GM19455 (cell line): ENCODE measurements at regions not wholly inside any gene's neighbourhood (a gene's known extent, or its start where the extent isn't known, plus 50 kb on each side); places are given as distances from the start of the nearest gene placed in this dataset.
"Not testable (repeated sequence)": the region's sequence is repeated elsewhere in the genome, so short reads cannot be mapped to it uniquely, and the experiment has no call there.

Experiments
- ATAC-seq: cut with Tn5 transposase; IDR thresholded peaks from one replicate; pipeline ENCODE4 v1.9.1; 2021; ENCODE audit not compliant: unreplicated experiment

DNA sequence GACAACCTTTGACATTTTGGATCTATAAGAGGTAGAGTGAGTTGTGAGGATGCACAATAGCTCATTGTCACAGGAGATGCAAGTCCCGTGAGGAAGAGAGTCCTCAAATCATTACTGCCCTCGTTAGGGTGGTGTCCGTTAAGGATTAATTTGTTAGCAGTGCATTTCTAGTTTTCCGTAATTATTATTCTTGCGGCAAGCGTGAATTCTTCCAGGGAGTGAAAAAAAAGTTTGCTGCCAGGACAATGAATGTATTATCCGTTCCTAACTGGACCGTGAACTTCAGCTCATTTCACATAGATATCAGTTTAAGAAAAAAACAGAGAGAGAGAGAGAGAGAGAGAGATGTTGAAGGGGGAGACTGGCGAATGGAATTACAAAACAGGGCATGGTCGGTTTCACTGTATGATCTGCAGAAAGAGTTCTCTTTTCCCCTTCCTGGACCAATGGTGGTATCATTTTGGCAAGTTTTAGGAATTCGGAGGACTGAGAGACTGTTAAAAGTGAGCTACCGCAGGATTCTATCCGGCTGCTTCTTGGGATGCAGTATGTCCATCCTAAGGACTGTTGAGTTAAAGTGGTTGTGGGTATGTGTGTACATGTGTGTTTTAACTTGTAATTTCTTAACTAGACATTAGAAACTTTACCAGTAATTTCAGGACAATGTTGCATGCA, 216.0 kb upstream of the NFIA start:
- no peak for ATAC-seq

DNA sequence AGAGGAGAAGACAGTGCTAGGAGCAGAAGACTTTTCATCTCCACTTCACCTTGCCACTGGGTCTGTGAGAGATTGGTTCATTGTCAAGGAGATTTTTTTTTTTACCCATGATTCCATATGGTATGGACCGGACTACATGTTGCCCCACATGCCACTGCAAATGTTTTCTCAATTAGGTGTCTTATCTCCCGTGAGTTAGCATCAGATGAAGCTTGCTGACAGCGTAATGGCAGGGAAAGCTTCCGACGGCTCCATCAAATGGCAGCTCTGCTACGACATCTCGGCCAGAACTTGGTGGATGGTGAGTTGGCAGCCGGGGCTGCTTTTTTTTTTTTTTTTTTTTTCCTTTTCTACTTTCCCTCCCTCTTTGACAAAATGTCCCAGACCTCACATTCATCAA, 217.2 kb upstream of the NFIA start:
- ATAC-seq: no peak

- no peak for ATAC-seq
Measured at GRCh38 chr1:60864722-60865121, 217.6 kb upstream of the NFIA start.

DNA sequence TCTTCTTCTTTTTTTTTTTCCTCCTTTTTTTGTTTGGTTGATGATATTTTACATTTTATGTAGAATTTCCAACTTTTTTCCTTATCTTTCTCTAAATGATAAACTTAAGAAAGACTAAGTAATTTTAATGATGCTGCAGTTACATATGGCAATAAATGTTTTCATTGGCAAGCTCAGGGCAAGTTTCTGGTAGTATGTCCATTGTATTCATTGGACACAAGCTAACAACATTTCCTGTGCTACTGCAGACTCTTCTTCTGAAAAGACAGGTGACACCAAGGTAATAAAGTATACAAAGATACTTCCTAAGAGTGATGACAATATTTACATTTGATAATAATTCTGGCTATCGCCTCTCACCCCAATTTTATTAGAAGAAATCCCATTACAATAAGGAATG, 219.2 kb upstream of the NFIA start:
- ATAC-seq: no peak

DNA sequence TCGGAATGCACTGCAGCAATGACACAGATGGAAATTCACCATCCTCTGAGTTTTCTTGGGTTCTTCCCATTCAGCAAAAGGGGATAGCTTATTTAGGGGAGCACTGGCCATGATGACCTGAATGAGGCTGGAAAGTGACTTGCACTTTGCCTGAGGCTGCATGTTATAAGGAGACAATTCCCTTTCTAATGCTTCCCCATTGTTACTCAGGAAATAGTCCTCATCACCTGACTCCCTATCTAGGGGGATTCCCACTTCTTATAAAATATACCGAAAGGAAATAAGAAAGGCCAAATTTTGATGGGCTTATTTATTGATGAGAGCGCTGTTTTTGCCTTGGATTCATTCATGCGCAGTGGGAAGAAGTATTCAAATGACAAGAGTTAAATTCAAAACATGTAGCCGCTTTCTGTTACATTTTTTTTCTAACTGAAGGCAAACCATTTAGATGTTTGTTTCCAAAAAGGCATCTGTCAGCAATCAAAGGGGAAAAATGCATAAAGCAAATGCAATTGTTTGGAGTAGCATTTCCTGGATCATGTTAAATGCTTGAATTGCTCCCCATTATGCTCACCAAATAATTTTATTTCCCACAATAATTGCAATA, 220.3 kb upstream of the NFIA start:
- no peak for ATAC-seq

- ATAC-seq: no peak
Measured at GRCh38 chr1:60859111-60859510, 223.2 kb upstream of the NFIA start.

DNA sequence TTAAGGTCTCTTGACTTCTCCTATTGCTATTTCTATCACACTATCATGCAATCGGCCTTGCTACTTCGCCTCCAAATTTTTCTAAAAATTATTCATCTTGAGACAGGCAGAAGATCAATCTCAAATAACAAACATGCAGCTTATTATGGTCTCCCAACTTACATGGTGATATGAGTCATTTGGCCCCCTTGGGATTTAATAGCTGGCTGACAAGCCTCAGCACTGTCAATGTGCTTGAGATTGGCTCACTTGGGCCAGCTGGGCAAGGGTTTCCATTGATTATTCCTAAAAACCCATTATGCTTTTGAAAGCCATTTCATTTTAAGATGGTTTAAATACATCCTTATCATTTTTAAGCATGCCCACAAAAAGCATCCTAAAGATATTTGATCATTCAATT, 224.5 kb upstream of the NFIA start:
- ATAC-seq: no peak

GRCh38 chr1:60850084-60850483, 232.3 kb upstream of the NFIA start:
- ATAC-seq: no peak

DNA sequence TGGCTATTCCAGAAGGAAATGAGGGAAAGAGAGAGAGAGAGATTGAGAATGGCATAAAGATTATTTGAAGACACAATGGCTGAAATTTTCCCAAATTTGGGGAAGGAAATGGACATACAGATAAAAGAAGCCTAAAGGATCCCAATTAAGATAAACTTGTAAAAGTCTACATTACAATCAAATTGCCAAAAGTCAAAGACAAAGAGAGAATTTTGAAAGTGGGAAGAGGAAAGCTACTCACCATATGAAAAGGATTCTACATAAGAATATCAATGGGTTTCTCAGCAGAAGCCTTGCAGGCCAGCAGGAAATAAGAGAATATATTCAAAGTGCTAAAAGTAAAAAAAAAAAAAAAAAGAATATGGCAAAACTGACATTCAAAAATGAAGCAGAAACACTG, 233.0 kb upstream of the NFIA start:
- no peak for ATAC-seq

DNA sequence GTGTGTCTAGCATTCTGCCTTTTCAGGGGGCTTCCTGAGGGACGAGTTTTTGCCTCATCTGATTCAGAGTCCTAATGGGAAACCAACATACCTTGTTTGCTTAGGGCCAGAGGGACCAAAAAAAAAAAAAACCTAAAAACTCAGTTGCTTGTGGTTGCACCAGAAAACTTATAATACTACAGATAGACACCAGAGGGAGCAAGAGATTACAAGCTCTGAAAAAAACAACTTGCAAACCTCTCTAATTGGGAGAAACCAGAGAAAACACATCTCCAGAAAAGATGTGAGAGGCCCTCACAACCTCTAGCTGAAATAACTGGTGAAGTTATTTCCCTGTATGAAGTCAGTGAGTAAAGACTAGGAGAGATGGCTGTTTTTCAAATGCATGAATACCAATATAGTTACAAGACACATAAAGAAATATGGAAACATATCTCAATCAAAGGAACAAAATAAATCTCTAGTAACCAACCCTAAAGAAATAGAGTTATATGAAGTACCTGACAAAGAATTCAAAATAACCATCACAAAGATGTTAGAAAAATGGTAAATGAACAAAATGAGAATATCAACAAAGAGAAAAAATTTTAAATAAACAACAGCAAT, 233.7 kb upstream of the NFIA start:
- ATAC-seq: no peak

- ATAC-seq: no peak
Measured at GRCh38 chr1:60847855-60848582, 234.3 kb upstream of the NFIA start.

GRCh38 chr1:60847391-60847790, 235.0 kb upstream of the NFIA start:
- no peak for ATAC-seq

- ATAC-seq: not testable (repeated sequence)
Measured at GRCh38 chr1:60845659-60846058, 236.7 kb upstream of the NFIA start.

DNA sequence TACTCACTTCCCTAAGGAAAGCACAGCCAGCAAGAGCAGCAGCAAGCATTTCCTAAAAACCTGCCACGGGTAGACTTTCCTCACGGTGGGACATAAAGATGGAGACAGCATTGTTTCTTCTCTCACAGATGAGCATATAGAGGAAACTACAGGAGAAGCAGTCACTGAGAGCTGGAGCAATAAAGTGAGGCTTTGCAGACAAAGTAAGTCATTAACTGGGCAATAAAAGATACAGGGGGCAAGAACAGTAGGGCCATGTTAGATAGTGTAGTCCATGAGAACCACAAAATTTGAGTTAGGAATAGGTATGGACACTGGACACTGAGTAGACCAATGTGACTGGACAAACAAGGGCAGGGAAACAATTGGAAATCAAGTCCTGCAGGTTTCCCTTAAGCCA, 240.1 kb upstream of the NFIA start:
- ATAC-seq: no peak

GRCh38 chr1:60841116-60842046, 241.0 kb upstream of the NFIA start:
- ATAC-seq: no peak

- ATAC-seq: not testable (repeated sequence)
Measured at GRCh38 chr1:60840476-60840875, 241.9 kb upstream of the NFIA start.

DNA sequence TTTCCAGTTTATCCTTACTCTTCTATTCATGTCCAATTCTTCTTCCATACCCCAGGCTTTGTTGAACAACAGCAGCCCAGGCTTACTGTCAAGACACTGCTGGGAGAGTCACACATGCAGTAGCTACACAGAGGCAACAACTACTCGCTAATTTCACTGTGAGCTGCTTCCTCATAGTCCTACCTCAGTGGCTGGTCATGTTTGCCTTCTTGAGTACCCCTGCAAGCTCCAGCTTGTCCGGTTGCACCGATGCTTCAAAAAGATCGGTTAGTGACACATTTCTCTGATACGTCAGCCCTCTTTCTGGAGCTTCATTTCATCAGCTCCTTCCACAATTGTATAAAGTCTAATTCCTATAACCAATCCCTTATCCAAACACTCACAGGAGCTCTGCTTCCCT, 246.7 kb upstream of the NFIA start:
- ATAC-seq: no peak

DNA sequence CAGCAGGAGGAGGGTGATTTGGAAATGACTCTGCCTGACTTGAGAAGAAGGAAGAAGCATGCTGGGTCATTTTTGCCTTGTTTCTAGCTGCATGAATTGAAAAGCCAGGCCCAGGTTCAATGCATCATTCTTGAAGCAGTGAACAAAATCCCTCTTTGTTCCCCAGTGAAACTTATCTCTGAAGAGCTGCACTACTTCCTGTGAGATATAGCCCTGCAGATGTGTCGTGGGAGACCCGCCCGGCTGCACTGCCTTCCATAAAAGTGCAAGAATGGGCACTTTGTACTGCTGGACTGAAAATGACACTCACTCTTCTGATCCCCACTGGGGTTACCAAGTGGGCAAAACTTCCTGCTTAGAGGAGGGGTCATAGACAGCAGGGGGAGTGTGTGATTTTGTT, 249.2 kb upstream of the NFIA start:
- no peak for ATAC-seq

DNA sequence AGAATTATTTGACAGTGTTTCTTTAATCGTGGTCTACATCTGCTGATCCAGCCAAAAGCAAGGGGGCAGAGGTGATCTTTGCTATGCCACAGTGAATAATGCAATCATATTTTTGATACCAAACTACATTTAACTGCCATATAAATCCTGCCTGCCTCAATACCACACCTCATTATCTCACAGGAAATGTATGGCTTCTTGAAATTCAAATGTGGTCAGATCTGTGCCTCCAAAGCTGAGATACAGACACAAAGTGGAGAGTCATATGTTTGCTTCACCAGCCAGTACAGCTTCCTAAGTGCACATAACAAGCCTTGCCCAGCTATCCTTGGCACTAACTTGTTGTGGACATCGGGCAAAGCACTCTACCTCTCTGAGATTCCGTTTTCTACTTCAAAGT, 250.0 kb upstream of the NFIA start:
- ATAC-seq: no peak

DNA sequence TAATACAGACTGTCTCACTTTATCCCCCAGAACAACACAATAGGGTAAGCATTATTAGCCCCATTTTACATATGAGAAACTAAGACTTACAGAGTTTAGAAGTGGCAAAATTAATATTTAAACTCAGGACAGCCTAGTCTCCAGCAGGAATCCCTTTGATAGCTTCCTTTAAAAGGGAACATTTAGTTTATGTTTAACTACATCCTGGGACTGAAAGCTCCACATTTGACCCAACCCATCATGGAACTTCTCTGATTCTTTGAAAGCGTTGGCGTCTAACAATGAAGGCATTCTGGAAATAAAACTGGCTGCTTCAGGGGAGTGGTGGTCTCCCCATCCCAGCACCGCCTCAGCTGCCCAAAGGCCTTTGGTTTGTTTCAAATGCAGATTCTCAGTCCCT, 250.6 kb upstream of the NFIA start:
- ATAC-seq: no peak

DNA sequence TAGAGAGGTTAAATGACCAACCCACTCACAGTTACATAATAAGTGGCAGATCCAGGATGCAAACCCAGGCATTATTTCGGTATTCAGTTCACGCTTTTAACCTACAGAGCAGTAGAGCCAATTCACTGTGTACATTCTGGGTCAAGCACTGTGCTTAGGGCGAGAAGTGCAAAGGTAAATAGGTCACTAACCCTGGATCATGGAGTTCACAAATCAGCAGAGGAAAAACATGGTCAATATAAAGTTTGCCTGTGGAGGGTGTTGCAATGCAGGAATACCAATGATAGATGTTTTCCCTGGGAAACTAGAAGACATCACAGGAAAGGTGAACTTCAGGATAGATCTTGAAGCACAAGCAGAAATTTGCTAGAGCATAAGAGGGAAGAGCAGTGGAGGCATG, 253.4 kb upstream of the NFIA start:
- no peak for ATAC-seq
